IMR-90 (cell line): ENCODE measurements at regions not wholly inside any gene's neighbourhood (a gene's known extent, or its start where the extent isn't known, plus 50 kb on each side); places are given as distances from the start of the nearest gene placed in this dataset.

Source experiments
- POLR2A ChIP-seq: IDR thresholded peaks from 2 replicates; pipeline ENCODE4 v1.6.1; 2012; ENCODE audit warnings: mild to moderate bottlenecking, low read depth, low read length
- RCOR1 ChIP-seq: IDR thresholded peaks from 2 replicates; pipeline ENCODE4 v1.6.1; 2012; ENCODE audit warnings: mild to moderate bottlenecking, low read length, improper control_type of control experiment; ENCODE audit not compliant: insufficient replicate concordance
- RFX5 ChIP-seq: IDR thresholded peaks from 2 replicates; pipeline ENCODE4 v1.8.0; 2012; ENCODE audit warnings: low read depth, mild to moderate bottlenecking, low read length, moderate library complexity
- SMC3 ChIP-seq: fragments of 150-350 bp; IDR thresholded peaks from 2 replicates; pipeline ENCODE4 v1.6.1; 2016; ENCODE audit warnings: low read depth, mild to moderate bottlenecking, antibody characterized with exemption, low read length, moderate library complexity
- TF ChIP-seq, protein P1 (sequence below): conservative IDR thresholded peaks from 2 replicates; pipeline ENCODE4 v1.5.1; 2012; ENCODE audit warnings: mild to moderate bottlenecking, low read depth, low read length, improper control_type of control experiment
- TF ChIP-seq, protein P2 (sequence below): fragments of 150-350 bp; IDR thresholded peaks from 2 replicates; pipeline ENCODE4 v1.6.1; 2017; ENCODE audit warnings: mild to moderate bottlenecking, antibody characterized with exemption, low read length, low read depth

DNA sequence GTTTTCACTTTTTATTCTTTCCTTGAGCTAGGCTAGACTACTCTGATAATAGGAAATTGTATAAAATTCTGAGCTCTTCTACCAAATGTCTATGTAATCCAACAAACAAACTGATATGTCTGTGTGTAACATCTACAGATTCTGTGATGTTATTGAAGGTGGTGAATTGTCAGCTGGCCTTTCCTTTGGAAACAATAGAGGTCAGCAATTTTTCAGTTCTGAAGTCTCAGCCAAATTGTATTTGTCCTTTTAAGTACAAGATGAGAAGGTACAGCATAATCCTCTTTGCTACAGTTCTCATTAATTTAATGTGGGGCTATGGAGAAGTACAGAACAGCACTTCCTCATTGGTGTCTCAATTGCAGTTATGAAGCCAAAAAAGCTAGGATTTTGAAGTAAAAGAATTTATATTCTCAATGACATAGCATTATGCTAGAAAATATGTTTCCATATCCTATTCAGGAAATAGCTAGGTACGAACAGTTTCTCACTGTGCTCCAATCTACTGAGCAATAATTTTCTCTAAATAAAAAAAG lies 198.0 kb downstream of the HINT1 start:
- TF ChIP-seq SMC3 (no peak), POLR2A (no peak), RCOR1 (no peak), RFX5 (no peak)
- TF ChIP-seq, protein P1, sequence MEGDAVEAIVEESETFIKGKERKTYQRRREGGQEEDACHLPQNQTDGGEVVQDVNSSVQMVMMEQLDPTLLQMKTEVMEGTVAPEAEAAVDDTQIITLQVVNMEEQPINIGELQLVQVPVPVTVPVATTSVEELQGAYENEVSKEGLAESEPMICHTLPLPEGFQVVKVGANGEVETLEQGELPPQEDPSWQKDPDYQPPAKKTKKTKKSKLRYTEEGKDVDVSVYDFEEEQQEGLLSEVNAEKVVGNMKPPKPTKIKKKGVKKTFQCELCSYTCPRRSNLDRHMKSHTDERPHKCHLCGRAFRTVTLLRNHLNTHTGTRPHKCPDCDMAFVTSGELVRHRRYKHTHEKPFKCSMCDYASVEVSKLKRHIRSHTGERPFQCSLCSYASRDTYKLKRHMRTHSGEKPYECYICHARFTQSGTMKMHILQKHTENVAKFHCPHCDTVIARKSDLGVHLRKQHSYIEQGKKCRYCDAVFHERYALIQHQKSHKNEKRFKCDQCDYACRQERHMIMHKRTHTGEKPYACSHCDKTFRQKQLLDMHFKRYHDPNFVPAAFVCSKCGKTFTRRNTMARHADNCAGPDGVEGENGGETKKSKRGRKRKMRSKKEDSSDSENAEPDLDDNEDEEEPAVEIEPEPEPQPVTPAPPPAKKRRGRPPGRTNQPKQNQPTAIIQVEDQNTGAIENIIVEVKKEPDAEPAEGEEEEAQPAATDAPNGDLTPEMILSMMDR = no peak
- TF ChIP-seq, protein P2, sequence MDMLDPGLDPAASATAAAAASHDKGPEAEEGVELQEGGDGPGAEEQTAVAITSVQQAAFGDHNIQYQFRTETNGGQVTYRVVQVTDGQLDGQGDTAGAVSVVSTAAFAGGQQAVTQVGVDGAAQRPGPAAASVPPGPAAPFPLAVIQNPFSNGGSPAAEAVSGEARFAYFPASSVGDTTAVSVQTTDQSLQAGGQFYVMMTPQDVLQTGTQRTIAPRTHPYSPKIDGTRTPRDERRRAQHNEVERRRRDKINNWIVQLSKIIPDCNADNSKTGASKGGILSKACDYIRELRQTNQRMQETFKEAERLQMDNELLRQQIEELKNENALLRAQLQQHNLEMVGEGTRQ = no peak
